ENCODE measurements at regions not wholly inside any gene's neighbourhood (a gene's known extent, or its start where the extent isn't known, plus 50 kb on each side); places are given as distances from the start of the nearest gene placed in this dataset.

GRCh38 chr11:19499999-19500398 lies 212.6 kb upstream of the NAV2 start:
- no peak for TF ChIP-seq CTCF (IDR thresholded peaks at IDR 0.05; ENCODE audit: insufficient read depth, low read length)
- no peak overlapping the region for H3K4me3 ChIP-seq (ENCODE audit: low read depth, low read length)
- peak; percentile 80 for DNase-seq (ENCODE audit: low read depth)

- no peak for TF ChIP-seq CTCF (IDR thresholded peaks at IDR 0.05; ENCODE audit: insufficient read depth, low read length)
- peak; percentile 64 for DNase-seq (ENCODE audit: low read depth)
- no peak overlapping the region for H3K4me3 ChIP-seq (ENCODE audit: low read depth, low read length)
Observed at GRCh38 chr11:19499026-19499669, 213.5 kb upstream of the NAV2 start.

- no peak overlapping the region for H3K4me3 ChIP-seq (ENCODE audit: low read depth, low read length)
- no peak for DNase-seq (ENCODE audit: low read depth)
- TF ChIP-seq CTCF (IDR thresholded peaks at IDR 0.05; ENCODE audit: insufficient read depth, low read length) = no peak
Observed at GRCh38 chr11:19493446-19494213, 219.0 kb upstream of the NAV2 start.

- TF ChIP-seq CTCF (IDR thresholded peaks at IDR 0.05; ENCODE audit: insufficient read depth, low read length) = no peak
- DNase-seq (ENCODE audit: low read depth) = no peak
- H3K4me3 ChIP-seq (ENCODE audit: low read depth, low read length) = no peak overlapping the region
Observed at GRCh38 chr11:19482319-19483100, 230.1 kb upstream of the NAV2 start.

- H3K4me3 ChIP-seq (ENCODE audit: low read depth, low read length) = no peak overlapping the region
- no peak for TF ChIP-seq CTCF (IDR thresholded peaks at IDR 0.05; ENCODE audit: insufficient read depth, low read length)
- no peak for DNase-seq (ENCODE audit: low read depth)
Observed at GRCh38 chr11:19480540-19480939, 232.1 kb upstream of the NAV2 start.

- no peak for TF ChIP-seq CTCF (IDR thresholded peaks at IDR 0.05; ENCODE audit: insufficient read depth, low read length)
- DNase-seq (ENCODE audit: low read depth) = no peak
- no peak overlapping the region for H3K4me3 ChIP-seq (ENCODE audit: low read depth, low read length)
Observed at GRCh38 chr11:19478891-19479290, 233.7 kb upstream of the NAV2 start.
